ENCODE measurements at regions not wholly inside any gene's neighbourhood (a gene's known extent, or its start where the extent isn't known, plus 50 kb on each side); places are given as distances from the start of the nearest gene placed in this dataset.

GRCh38 chr4:15254236-15254880 is 173.5 kb upstream of the C1QTNF7 start:
- no peak for TF ChIP-seq CTCF (conservative IDR thresholded peaks at IDR 0.05)
- no peak for TF ChIP-seq ZFX (IDR thresholded peaks at IDR 0.05)

Measured in C4-2B (cell line).